DMS 273 (cell line): ENCODE measurements at regions not wholly inside any gene's neighbourhood (a gene's known extent, or its start where the extent isn't known, plus 50 kb on each side); places are given as distances from the start of the nearest gene placed in this dataset.
"Not testable (repeated sequence)": the region's sequence is repeated elsewhere in the genome, so short reads cannot be mapped to it uniquely, and the experiment has no call there.

Source experiments
- DNase-seq: peaks from one replicate; lab custom pipeline; 2025; ENCODE audit not compliant: unreplicated experiment; lab: John Stamatoyannopoulos, UW

- no peak for DNase-seq
Observed at GRCh38 chr4:53720776-53721175, 129.5 kb upstream of the LNX1 start.

GRCh38 chr4:53717064-53717549 is 125.8 kb upstream of the LNX1 start:
- DNase-seq: no peak

- DNase-seq: no peak
Observed at GRCh38 chr4:53716471-53717063, 125.3 kb upstream of the LNX1 start.

GRCh38 chr4:53716011-53716410 is 124.7 kb upstream of the LNX1 start:
- no peak for DNase-seq

- DNase-seq: no peak
Observed at GRCh38 chr4:53714236-53715140, 123.2 kb upstream of the LNX1 start.

GRCh38 chr4:53713767-53714166 is 122.5 kb upstream of the LNX1 start:
- no peak for DNase-seq

GRCh38 chr4:53713296-53713695 is 122.0 kb upstream of the LNX1 start:
- DNase-seq: no peak

- no peak for DNase-seq
Observed at GRCh38 chr4:53712408-53713020, 121.2 kb upstream of the LNX1 start.

GRCh38 chr4:53711926-53712325 is 120.6 kb upstream of the LNX1 start:
- no peak for DNase-seq

GRCh38 chr4:53709693-53710092 is 118.4 kb upstream of the LNX1 start:
- DNase-seq: no peak

- DNase-seq: no peak
Observed at GRCh38 chr4:53707491-53707890, 116.2 kb upstream of the LNX1 start.

GRCh38 chr4:53706422-53707032 is 115.2 kb upstream of the LNX1 start:
- DNase-seq: peak; percentile 63

GRCh38 chr4:53705972-53706371 is 114.7 kb upstream of the LNX1 start:
- no peak for DNase-seq

GRCh38 chr4:53705151-53705764 is 114.0 kb upstream of the LNX1 start:
- no peak for DNase-seq

GRCh38 chr4:53704329-53704728 is 113.0 kb upstream of the LNX1 start:
- no peak for DNase-seq

GRCh38 chr4:53703267-53703655 is 112.0 kb upstream of the LNX1 start:
- DNase-seq: no peak

- DNase-seq: peak; percentile 72
Observed at GRCh38 chr4:53702334-53703266, 111.3 kb upstream of the LNX1 start.

GRCh38 chr4:53701260-53701659 is 110.0 kb upstream of the LNX1 start:
- DNase-seq: not testable (repeated sequence)

GRCh38 chr4:53699310-53699709 is 108.0 kb upstream of the LNX1 start:
- DNase-seq: not testable (repeated sequence)
